ENCODE measurements at regions not wholly inside any gene's neighbourhood (a gene's known extent, or its start where the extent isn't known, plus 50 kb on each side); places are given as distances from the start of the nearest gene placed in this dataset.

GRCh38 chr1:192070213-192070612, 88.0 kb upstream of the RGS18 start:
- intact Hi-C loops (cut with DNase I): no loop called here
- ATAC-seq: no peak
- WGBS (ENCODE audit: insufficient coverage, low coverage, low lambda C conversion rate, missing lambda C conversion rate): 35% methylated on average over 2 of the region's 2 CpGs

GRCh38 chr1:192080684-192081083, 77.6 kb upstream of the RGS18 start:
- ATAC-seq: no peak
- no peak for DNase-seq
- 17% methylated on average over 2 of the region's 2 CpGs for WGBS (ENCODE audit: insufficient coverage, low coverage, low lambda C conversion rate, missing lambda C conversion rate)
- Histone ChIP-seq H3K27ac (no peak overlapping the region), H3K9me3 (no peaks in the 10 kb centered on the region), H3K27me3 (no peaks in the 10 kb centered on the region), H3K4me3 (no peak overlapping the region), H3K4me1 (no peaks in the 10 kb centered on the region), H3K36me3 (no peaks in the 10 kb centered on the region)
- TF ChIP-seq POLR2A (IDR thresholded peaks at IDR 0.05): no peak
- TF ChIP-seq CTCF (IDR thresholded peaks at IDR 0.05): no peak
- intact Hi-C loops (cut with DNase I): no loop called here

More at GRCh38 chr1:192070213-192070612, 88.0 kb upstream of the RGS18 start:
- DNase-seq: no peak
- no peaks in the 10 kb centered on the region for H3K9me3 ChIP-seq
- no peak overlapping the region for H3K4me3 ChIP-seq
- H3K36me3 ChIP-seq: no peaks in the 10 kb centered on the region
- TF ChIP-seq CTCF (IDR thresholded peaks at IDR 0.05) (no peak), POLR2A (IDR thresholded peaks at IDR 0.05) (no peak)
- H3K4me1 ChIP-seq: no peaks in the 10 kb centered on the region
- no peak overlapping the region for H3K27ac ChIP-seq
- no peaks in the 10 kb centered on the region for H3K27me3 ChIP-seq

- no peak overlapping the region for H3K27ac ChIP-seq
- TF ChIP-seq CTCF (IDR thresholded peaks at IDR 0.05) (no peak), POLR2A (IDR thresholded peaks at IDR 0.05) (no peak)
- no peak overlapping the region for H3K4me3 ChIP-seq
- H3K36me3 ChIP-seq: no peaks in the 10 kb centered on the region
- H3K27me3 ChIP-seq: no peaks in the 10 kb centered on the region
- DNase-seq (no peak), ATAC-seq (no peak)
- no peaks in the 10 kb centered on the region for H3K4me1 ChIP-seq
- intact Hi-C loops (cut with DNase I): no loop called here
- H3K9me3 ChIP-seq: no peaks in the 10 kb centered on the region
Observed at GRCh38 chr1:192081359-192081758, 76.9 kb upstream of the RGS18 start.

- TF ChIP-seq POLR2A (IDR thresholded peaks at IDR 0.05) (no peak), CTCF (IDR thresholded peaks at IDR 0.05) (no peak)
- H3K9me3 ChIP-seq: no peaks in the 10 kb centered on the region
- 67% methylated on average over 1 of the region's 1 CpG for WGBS (ENCODE audit: insufficient coverage, low coverage, low lambda C conversion rate, missing lambda C conversion rate)
- no peak overlapping the region for H3K4me3 ChIP-seq
- no peaks in the 10 kb centered on the region for H3K36me3 ChIP-seq
- no peak for DNase-seq
- intact Hi-C loops (cut with DNase I): no loop called here
- H3K4me1 ChIP-seq: no peaks in the 10 kb centered on the region
- no peak for ATAC-seq
- no peaks in the 10 kb centered on the region for H3K27me3 ChIP-seq
- H3K27ac ChIP-seq: no peak overlapping the region
Observed at GRCh38 chr1:192086644-192087043, 71.6 kb upstream of the RGS18 start.

- no peak for DNase-seq
- H3K9me3 ChIP-seq: no peaks in the 10 kb centered on the region
- TF ChIP-seq POLR2A (IDR thresholded peaks at IDR 0.05): no peak
- TF ChIP-seq CTCF (IDR thresholded peaks at IDR 0.05): no peak
- no peaks in the 10 kb centered on the region for H3K27me3 ChIP-seq
- no peak overlapping the region for H3K27ac ChIP-seq
- whole genome bisulfite sequencing (ENCODE audit: insufficient coverage, low coverage, low lambda C conversion rate, missing lambda C conversion rate): 27% methylated on average over 1 of the region's 1 CpG
- H3K36me3 ChIP-seq: no peaks in the 10 kb centered on the region
- intact Hi-C loops (cut with DNase I): no loop called here
- H3K4me3 ChIP-seq: no peak overlapping the region
- no peaks in the 10 kb centered on the region for H3K4me1 ChIP-seq
- ATAC-seq: no peak
Observed at GRCh38 chr1:192087334-192087733, 70.9 kb upstream of the RGS18 start.
